Left ventricle myocardium inferior (tissue), 1 donor: ENCODE measurements at regions not wholly inside any gene's neighbourhood (a gene's known extent, or its start where the extent isn't known, plus 50 kb on each side); places are given as distances from the start of the nearest gene placed in this dataset.

Experiments used
- DNase-seq: peaks from one replicate; pipeline ENCODE4 v3.0.0-alpha.2; 2020
- H3K27ac ChIP-seq: fragments of 200-600 bp; replicated peaks from 2 replicates; pipeline ENCODE4 v1.8.0; 2021
- H3K27me3 ChIP-seq: fragments of 200-600 bp; 2 replicates; pipeline ENCODE4 v1.8.0; 2021; ENCODE audit warnings: low read depth
- H3K36me3 ChIP-seq: fragments of 200-600 bp; 2 replicates; pipeline ENCODE4 v1.8.0; 2021
- H3K4me1 ChIP-seq: fragments of 200-600 bp; 2 replicates; pipeline ENCODE4 v1.8.0; 2021
- H3K4me3 ChIP-seq: fragments of 200-600 bp; 2 replicates; pipeline ENCODE4 v1.8.0; 2021; ENCODE audit warnings: mild to moderate bottlenecking, moderate library complexity
- H3K9me3 ChIP-seq: fragments of 200-600 bp; replicated peaks from 2 replicates; pipeline ENCODE4 v1.8.0; 2021
- intact Hi-C: fragments of 100-400 bp; cut with micrococcal nuclease; formaldehyde crosslinking; loops from one replicate; pipeline ENCODE4 v1.11.0; 2022
- TF ChIP-seq, protein P1 (sequence below): fragments of 200-600 bp; IDR thresholded peaks from 2 replicates; pipeline ENCODE4 v1.8.0; 2021; ENCODE audit warnings: antibody characterized with exemption, mild to moderate bottlenecking, borderline replicate concordance
- donor health status: DM: no; HTN: yes; CAD: no; lungs with severe emphysema.

GRCh38 chr1:56146449-56146848, 432.9 kb downstream of the PLPP3 start:
- H3K27me3 ChIP-seq, result no peaks in the 10 kb centered on the region
- H3K9me3 ChIP-seq, result no peaks in the 10 kb centered on the region
- TF ChIP-seq, protein P1, sequence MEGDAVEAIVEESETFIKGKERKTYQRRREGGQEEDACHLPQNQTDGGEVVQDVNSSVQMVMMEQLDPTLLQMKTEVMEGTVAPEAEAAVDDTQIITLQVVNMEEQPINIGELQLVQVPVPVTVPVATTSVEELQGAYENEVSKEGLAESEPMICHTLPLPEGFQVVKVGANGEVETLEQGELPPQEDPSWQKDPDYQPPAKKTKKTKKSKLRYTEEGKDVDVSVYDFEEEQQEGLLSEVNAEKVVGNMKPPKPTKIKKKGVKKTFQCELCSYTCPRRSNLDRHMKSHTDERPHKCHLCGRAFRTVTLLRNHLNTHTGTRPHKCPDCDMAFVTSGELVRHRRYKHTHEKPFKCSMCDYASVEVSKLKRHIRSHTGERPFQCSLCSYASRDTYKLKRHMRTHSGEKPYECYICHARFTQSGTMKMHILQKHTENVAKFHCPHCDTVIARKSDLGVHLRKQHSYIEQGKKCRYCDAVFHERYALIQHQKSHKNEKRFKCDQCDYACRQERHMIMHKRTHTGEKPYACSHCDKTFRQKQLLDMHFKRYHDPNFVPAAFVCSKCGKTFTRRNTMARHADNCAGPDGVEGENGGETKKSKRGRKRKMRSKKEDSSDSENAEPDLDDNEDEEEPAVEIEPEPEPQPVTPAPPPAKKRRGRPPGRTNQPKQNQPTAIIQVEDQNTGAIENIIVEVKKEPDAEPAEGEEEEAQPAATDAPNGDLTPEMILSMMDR, result no peak
- DNase-seq, result no peak
- H3K4me3 ChIP-seq, result no peak overlapping the region
- peaks cover 38% of the 10 kb centered on the region for H3K4me1 ChIP-seq
- intact Hi-C loops, result no loop called here
- peak overlapping the region; percentile 13 for H3K27ac ChIP-seq
- no peaks in the 10 kb centered on the region for H3K36me3 ChIP-seq

GRCh38 chr1:56145581-56145980, 433.8 kb downstream of the PLPP3 start:
- Histone ChIP-seq H3K36me3 (no peaks in the 10 kb centered on the region), H3K27ac (no peak overlapping the region), H3K9me3 (no peaks in the 10 kb centered on the region), H3K4me1 (peaks cover 38% of the 10 kb centered on the region), H3K27me3 (no peaks in the 10 kb centered on the region), H3K4me3 (no peak overlapping the region)
- intact Hi-C loops, result no loop called here
- DNase-seq, result no peak
- TF ChIP-seq, protein P1, result no peak

DNA sequence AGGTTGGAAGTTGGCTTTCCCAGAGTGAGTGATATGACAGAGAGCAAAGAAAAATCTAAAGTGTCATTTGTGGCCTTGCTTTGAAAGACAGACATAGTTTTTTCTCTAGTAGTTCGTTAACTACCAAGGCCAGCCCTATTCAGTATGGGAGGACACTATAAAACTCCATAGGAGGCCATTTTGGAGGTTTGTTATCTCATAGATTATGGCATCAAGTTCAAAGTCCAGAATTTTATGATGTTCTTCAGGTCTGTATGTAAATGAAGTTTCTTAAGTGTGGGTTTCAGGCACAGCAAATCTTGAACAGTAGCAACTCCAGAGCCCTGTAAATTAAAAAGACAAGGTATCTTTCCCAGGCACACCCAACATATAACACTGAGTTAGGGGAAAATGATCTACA, 437.1 kb downstream of the PLPP3 start:
- DNase-seq, result no peak
- Histone ChIP-seq H3K36me3 (no peaks in the 10 kb centered on the region), H3K4me3 (no peak overlapping the region), H3K27me3 (no peaks in the 10 kb centered on the region), H3K27ac (no peak overlapping the region), H3K4me1 (peaks cover 13% of the 10 kb centered on the region), H3K9me3 (no peaks in the 10 kb centered on the region)
- TF ChIP-seq, protein P1, result no peak
- intact Hi-C loops, result no loop called here

DNA sequence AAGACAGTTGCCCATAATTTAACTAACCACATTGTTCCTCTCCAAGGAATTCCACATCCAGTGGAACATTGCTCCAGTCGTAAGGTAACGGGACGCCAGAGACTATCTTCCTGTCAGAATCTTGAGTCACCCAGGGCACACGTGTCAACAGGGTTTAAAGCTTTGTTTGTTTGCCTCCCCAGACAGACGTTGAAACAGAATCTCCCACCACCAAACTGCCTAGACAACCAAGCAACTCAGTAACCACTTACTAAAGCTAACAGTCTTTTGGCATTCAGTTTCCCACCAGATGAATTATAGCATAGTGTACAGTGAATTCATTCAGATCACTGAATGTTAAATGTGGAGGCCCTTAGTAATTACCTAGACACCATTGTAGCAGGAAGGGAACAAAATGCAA, 439.5 kb downstream of the PLPP3 start:
- no peak for DNase-seq
- Histone ChIP-seq H3K9me3 (no peaks in the 10 kb centered on the region), H3K27me3 (no peaks in the 10 kb centered on the region), H3K4me1 (no peaks in the 10 kb centered on the region), H3K27ac (no peak overlapping the region), H3K36me3 (no peaks in the 10 kb centered on the region), H3K4me3 (no peak overlapping the region)
- TF ChIP-seq, protein P1, result no peak
- intact Hi-C loops, result no loop called here

DNA sequence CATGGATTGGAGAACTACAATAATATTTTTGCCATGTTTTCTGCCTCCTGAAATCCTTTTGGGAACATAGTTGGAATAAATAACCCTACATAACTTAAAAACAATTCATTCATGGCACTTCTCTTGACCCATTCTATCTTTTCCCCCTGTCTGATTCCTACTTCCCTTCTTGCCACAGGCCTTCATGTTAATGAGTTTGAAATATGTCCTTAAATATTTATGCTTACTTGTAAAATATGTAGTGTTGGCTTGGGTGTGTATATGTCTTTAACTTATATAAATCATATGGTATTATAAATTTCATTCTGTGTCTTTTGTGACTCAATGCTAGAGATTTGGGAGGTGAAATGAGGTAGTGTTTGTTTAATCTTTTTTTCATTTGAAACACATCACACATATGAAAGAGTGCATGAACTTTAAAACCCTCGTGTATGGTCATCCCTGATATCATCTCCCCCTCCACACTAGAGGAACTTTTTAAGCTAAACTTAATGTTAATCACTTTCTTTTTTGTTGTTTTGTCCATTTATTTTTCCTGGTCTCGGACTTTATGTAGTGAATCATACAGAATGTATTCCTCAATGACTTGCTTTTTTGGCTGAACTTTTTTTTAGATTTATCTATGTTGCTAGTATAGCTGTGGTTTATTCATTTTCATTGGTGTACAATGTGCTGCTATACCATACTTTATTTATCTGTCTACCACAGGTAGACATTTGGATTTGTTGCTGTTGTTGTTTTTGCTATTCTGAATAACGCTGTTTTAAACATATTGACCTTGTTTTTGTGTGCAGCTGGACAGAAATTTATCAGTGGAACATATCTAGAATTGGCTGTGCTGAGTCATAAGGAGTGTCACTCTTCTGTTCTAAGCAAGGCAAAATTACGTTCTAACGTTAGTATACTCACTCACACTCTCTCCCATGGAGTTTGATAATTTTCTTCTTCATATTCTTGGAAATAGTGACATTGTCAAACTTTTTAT, 441.6 kb downstream of the PLPP3 start:
- TF ChIP-seq, protein P1, result no peak
- Histone ChIP-seq H3K9me3 (no peaks in the 10 kb centered on the region), H3K4me1 (peaks cover 12% of the 10 kb centered on the region), H3K27ac (no peak overlapping the region), H3K27me3 (no peaks in the 10 kb centered on the region), H3K4me3 (no peak overlapping the region), H3K36me3 (no peaks in the 10 kb centered on the region)
- intact Hi-C loops, result no loop called here
- DNase-seq, result no peak
